SK-N-DZ (cell line): ENCODE measurements at regions not wholly inside any gene's neighbourhood (a gene's known extent, or its start where the extent isn't known, plus 50 kb on each side); places are given as distances from the start of the nearest gene placed in this dataset.
"Not testable (repeated sequence)": the region's sequence is repeated elsewhere in the genome, so short reads cannot be mapped to it uniquely, and the experiment has no call there.

ENCODE experiments used
- DNase-seq: peaks from one replicate; pipeline ENCODE4 v3.0.0-alpha.2; 2015; ENCODE audit warnings: low spot score

GRCh38 chr6:119497988-119498727, 148.6 kb upstream of the MAN1A1 start:
- peak; percentile 66 for DNase-seq

- DNase-seq, result peak; percentile 72
Measured at GRCh38 chr6:119495230-119495683, 145.7 kb upstream of the MAN1A1 start.

GRCh38 chr6:119493980-119494379, 144.4 kb upstream of the MAN1A1 start:
- DNase-seq, result no peak

GRCh38 chr6:119491112-119491511, 141.6 kb upstream of the MAN1A1 start:
- not testable (repeated sequence) for DNase-seq

GRCh38 chr6:119490050-119490449, 140.5 kb upstream of the MAN1A1 start:
- not testable (repeated sequence) for DNase-seq

- DNase-seq, result no peak
Measured at GRCh38 chr6:119484598-119484997, 135.0 kb upstream of the MAN1A1 start.

GRCh38 chr6:119483908-119484307, 134.3 kb upstream of the MAN1A1 start:
- no peak for DNase-seq

- DNase-seq, result peak; percentile 70
Measured at GRCh38 chr6:119482850-119483285, 133.3 kb upstream of the MAN1A1 start.

GRCh38 chr6:119481976-119482375, 132.4 kb upstream of the MAN1A1 start:
- no peak for DNase-seq

GRCh38 chr6:119480961-119481497, 131.5 kb upstream of the MAN1A1 start:
- no peak for DNase-seq

GRCh38 chr6:119479860-119480655, 130.5 kb upstream of the MAN1A1 start:
- DNase-seq, result no peak

GRCh38 chr6:119476554-119476953, 127.0 kb upstream of the MAN1A1 start:
- DNase-seq, result no peak

GRCh38 chr6:119476024-119476423, 126.5 kb upstream of the MAN1A1 start:
- DNase-seq, result no peak

GRCh38 chr6:119470893-119471542, 121.5 kb upstream of the MAN1A1 start:
- DNase-seq, result no peak

GRCh38 chr6:119467488-119468081, 118.0 kb upstream of the MAN1A1 start:
- DNase-seq, result no peak

GRCh38 chr6:119466226-119466625, 116.7 kb upstream of the MAN1A1 start:
- DNase-seq, result peak; percentile 90

- no peak for DNase-seq
Measured at GRCh38 chr6:119463081-119463626, 113.6 kb upstream of the MAN1A1 start.

- no peak for DNase-seq
Measured at GRCh38 chr6:119461187-119461586, 111.6 kb upstream of the MAN1A1 start.

GRCh38 chr6:119459207-119459974, 109.8 kb upstream of the MAN1A1 start:
- DNase-seq, result no peak

- DNase-seq, result no peak
Measured at GRCh38 chr6:119454714-119455113, 105.2 kb upstream of the MAN1A1 start.
